Peyer's patch (tissue), 4 donors: ENCODE measurements at regions not wholly inside any gene's neighbourhood (a gene's known extent, or its start where the extent isn't known, plus 50 kb on each side); places are given as distances from the start of the nearest gene placed in this dataset.

Experiments used
- DNase-seq, 3 donors: peaks; one replicate each; pipeline ENCODE4 v3.0.0-alpha.2; 2017 to 2019
- H3K27ac ChIP-seq, 4 donors: fragments of 200-600 bp; sonication (generic); one replicate each; pipeline ENCODE4 v1.5.1; 2016 to 2019
- H3K27me3 ChIP-seq, 2 donors: fragments of 200-600 bp; sonication (generic); one replicate each; pipeline ENCODE4 v1.5.1; 2019
- H3K36me3 ChIP-seq, 3 donors: fragments of 200-600 bp; sonication (generic); one replicate each; pipeline ENCODE4 v1.5.1; 2016 to 2019
- H3K4me1 ChIP-seq, 4 donors: fragments of 200-600 bp; sonication (generic); one replicate each; pipeline ENCODE4 v1.5.1; 2016 to 2019
- H3K4me3 ChIP-seq, 4 donors: fragments of 200-600 bp; sonication (generic); 1 replicate in 3 of 4; 2 replicates in 1 of 4; pipeline ENCODE4 v1.5.1; 2016 to 2019; ENCODE audit warnings: mild to moderate bottlenecking in 1 of 4
- H3K9me3 ChIP-seq, 4 donors: fragments of 200-600 bp; sonication (generic); one replicate each; pipeline ENCODE4 v1.5.1; 2016 to 2019; ENCODE audit warnings: mild to moderate bottlenecking in 1 of 4
- CTCF ChIP-seq, 6 experiments: fragments of 450-650 bp in 4 of 6; fragments of 200-600 bp in 2 of 6; sonication (generic) in 1 of 6; IDR thresholded peaks; one replicate each; pipeline ENCODE4 v1.5.1; 2017 to 2019; ENCODE audit warnings: antibody characterized with exemption in 6 of 6, mild to moderate bottlenecking in 3 of 6, moderate library complexity in 1 of 6
- POLR2A ChIP-seq, 2 donors: fragments of 450-650 bp; IDR thresholded peaks; one replicate each; pipeline ENCODE4 v1.5.1; 2017; ENCODE audit warnings: antibody characterized with exemption in 2 of 2, mild to moderate bottlenecking in 2 of 2, moderate library complexity in 2 of 2

- Histone ChIP-seq H3K4me1 (no peaks in the 10 kb centered on the region), H3K36me3 (no peaks in the 10 kb centered on the region), H3K9me3 (no peaks in the 10 kb centered on the region), H3K27ac (no peak overlapping the region), H3K27me3 (no peaks in the 10 kb centered on the region), H3K4me3 (no peak overlapping the region)
- no peak for DNase-seq
- TF ChIP-seq CTCF (IDR thresholded peaks at IDR 0.05) (no peak), POLR2A (IDR thresholded peaks at IDR 0.05) (no peak)
Observed at GRCh38 chr1:188397521-188397920, 1568.8 kb downstream of the PLA2G4A start.

GRCh38 chr1:188402986-188403385, 1574.2 kb downstream of the PLA2G4A start:
- no peak overlapping the region for H3K4me3 ChIP-seq
- no peak for DNase-seq
- H3K9me3 ChIP-seq, result no peaks in the 10 kb centered on the region
- no peak for TF ChIP-seq CTCF (IDR thresholded peaks at IDR 0.05)
- no peak for TF ChIP-seq POLR2A (IDR thresholded peaks at IDR 0.05)
- no peaks in the 10 kb centered on the region for H3K4me1 ChIP-seq
- H3K27me3 ChIP-seq, result no peaks in the 10 kb centered on the region
- no peaks in the 10 kb centered on the region for H3K36me3 ChIP-seq
- no peak overlapping the region for H3K27ac ChIP-seq

GRCh38 chr1:188406636-188407035, 1577.9 kb downstream of the PLA2G4A start:
- no peaks in the 10 kb centered on the region for H3K4me1 ChIP-seq
- no peaks in the 10 kb centered on the region for H3K27me3 ChIP-seq
- no peaks in the 10 kb centered on the region for H3K36me3 ChIP-seq
- H3K27ac ChIP-seq, result no peak overlapping the region
- TF ChIP-seq CTCF (IDR thresholded peaks at IDR 0.05) (no peak), POLR2A (IDR thresholded peaks at IDR 0.05) (no peak)
- no peaks in the 10 kb centered on the region for H3K9me3 ChIP-seq
- DNase-seq, result no peak
- no peak overlapping the region for H3K4me3 ChIP-seq

- H3K27me3 ChIP-seq, result no peaks in the 10 kb centered on the region
- no peaks in the 10 kb centered on the region for H3K4me1 ChIP-seq
- TF ChIP-seq POLR2A (IDR thresholded peaks at IDR 0.05) (no peak), CTCF (IDR thresholded peaks at IDR 0.05) (no peak)
- H3K4me3 ChIP-seq, result no peak overlapping the region
- no peaks in the 10 kb centered on the region for H3K36me3 ChIP-seq
- H3K9me3 ChIP-seq, result no peaks in the 10 kb centered on the region
- no peak overlapping the region for H3K27ac ChIP-seq
- DNase-seq, result no peak
Observed at GRCh38 chr1:188420177-188420576, 1591.4 kb downstream of the PLA2G4A start.

DNA sequence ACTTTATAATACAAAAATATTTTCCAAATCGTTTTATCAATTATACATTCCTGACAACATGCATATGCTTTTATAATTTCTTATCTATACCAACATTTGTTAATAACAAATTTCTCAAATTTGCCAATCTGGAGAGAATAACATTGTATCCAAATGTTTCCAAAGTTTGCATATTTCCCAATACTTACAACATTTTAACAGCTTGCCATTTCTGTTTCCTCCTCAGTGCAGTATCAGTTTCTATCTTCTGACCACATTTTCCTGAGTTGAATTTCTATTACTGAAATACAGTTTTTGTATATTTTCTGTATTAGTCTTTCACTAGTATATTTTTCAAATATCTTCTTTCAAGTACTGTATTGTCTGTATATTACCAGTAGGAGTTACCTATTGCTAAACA, 1594.3 kb downstream of the PLA2G4A start:
- no peak for DNase-seq
- Histone ChIP-seq H3K9me3 (no peaks in the 10 kb centered on the region), H3K27ac (no peak overlapping the region), H3K4me1 (no peaks in the 10 kb centered on the region), H3K27me3 (no peaks in the 10 kb centered on the region), H3K4me3 (no peak overlapping the region), H3K36me3 (no peaks in the 10 kb centered on the region)
- TF ChIP-seq POLR2A (IDR thresholded peaks at IDR 0.05) (no peak), CTCF (IDR thresholded peaks at IDR 0.05) (no peak)

GRCh38 chr1:188424176-188424575, 1595.4 kb downstream of the PLA2G4A start:
- Histone ChIP-seq H3K27ac (no peak overlapping the region), H3K9me3 (no peaks in the 10 kb centered on the region), H3K27me3 (no peaks in the 10 kb centered on the region), H3K4me1 (no peaks in the 10 kb centered on the region), H3K36me3 (no peaks in the 10 kb centered on the region), H3K4me3 (no peak overlapping the region)
- DNase-seq, result no peak
- TF ChIP-seq CTCF (IDR thresholded peaks at IDR 0.05), result no peak
- TF ChIP-seq POLR2A (IDR thresholded peaks at IDR 0.05), result no peak
